Non-pigmented ciliary epithelial cell (primary cell): ENCODE measurements at regions not wholly inside any gene's neighbourhood (a gene's known extent, or its start where the extent isn't known, plus 50 kb on each side); places are given as distances from the start of the nearest gene placed in this dataset.
"Not testable (repeated sequence)": the region's sequence is repeated elsewhere in the genome, so short reads cannot be mapped to it uniquely, and the experiment has no call there.

Experiments
- DNase-seq: peaks from one replicate; pipeline ENCODE4 v3.0.0-alpha.2; 2010; ENCODE audit warnings: low read depth

DNA sequence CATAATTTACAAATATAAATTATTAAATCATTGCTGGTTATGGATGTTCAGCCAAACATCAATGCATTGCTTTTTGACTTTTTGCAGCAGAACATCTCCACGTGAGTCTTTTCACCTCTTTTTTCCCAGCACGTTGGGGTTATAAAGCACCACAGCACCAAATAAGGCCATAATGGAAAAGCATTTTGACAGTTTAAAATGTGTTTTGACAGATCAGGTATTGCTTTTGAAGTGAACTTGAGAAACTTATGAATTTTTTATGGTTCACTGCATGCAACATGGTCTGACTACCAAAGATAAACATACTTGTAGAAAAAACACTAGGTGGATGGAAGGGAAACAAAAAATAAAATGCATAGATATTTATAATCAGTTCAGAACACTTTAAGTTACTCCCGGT, 622.4 kb downstream of the HTR1B start:
- DNase-seq, result no peak

DNA sequence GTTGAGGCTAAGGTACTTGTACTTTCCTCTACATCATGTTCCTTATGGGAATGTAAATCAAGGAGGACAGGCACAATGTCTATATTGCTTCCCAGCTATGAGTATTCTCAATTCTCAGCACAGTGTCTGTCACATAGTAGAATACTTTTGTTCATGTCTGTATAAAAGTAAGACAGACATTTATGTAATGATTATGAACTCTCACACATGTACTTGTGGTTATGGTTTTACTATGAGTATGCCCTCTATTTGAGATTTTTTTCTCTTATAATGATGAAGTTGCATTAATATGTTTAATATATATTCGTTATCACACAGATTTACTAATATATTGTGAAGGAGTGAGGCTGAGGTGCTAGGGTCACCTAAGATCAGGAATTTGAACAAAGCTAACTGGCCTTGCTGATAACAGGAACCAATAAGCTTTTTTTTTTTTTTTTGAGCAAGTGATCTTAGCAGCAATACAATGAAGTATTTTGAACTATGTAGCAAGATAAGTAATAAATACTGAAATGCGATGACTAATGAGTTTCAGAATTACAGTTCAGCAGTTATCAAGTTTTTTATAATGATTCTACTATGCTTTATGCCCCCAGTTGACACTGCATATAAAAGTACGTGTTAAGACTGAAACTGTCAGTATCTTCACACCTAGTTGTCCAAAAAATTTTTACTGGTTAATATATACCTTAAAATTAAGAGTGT, 623.1 kb downstream of the HTR1B start:
- no peak for DNase-seq

DNA sequence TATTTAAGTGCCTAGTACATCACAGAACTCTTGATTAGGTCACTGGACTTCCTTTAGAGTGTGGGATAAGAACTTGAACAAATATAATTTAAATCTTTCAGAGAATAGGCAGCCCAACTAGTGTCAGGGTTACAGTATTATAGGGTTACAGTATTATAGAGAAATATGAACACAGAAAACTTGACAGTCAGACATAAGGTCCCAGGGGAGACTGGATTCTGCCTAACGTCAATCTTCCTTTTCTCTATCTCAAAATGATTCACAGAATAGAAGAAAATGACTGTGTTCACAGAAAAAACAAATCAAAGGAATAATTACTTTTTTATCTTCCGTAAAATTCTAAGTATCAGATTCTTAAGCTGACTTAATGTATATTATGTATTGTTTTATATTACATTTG, 623.8 kb downstream of the HTR1B start:
- no peak for DNase-seq

DNA sequence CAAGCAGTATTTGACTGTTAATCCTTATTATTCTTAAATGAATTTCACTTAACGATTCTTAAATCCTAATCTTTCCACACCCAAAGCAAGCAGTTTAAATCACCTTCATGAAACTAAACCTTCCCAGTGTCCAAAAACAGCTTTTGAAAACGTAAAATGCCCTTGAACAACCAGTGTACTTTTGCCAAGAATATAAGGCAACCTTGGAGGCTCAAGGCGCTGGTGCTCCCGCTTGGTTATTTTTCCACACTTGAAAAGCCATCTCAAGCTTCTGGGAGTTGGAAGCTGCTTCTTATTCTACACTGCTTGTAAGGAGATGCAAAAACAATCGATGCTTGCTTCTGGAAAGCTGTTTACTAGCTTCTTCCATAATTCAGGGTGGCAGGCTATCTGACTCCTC, 625.7 kb downstream of the HTR1B start:
- DNase-seq, result no peak

DNA sequence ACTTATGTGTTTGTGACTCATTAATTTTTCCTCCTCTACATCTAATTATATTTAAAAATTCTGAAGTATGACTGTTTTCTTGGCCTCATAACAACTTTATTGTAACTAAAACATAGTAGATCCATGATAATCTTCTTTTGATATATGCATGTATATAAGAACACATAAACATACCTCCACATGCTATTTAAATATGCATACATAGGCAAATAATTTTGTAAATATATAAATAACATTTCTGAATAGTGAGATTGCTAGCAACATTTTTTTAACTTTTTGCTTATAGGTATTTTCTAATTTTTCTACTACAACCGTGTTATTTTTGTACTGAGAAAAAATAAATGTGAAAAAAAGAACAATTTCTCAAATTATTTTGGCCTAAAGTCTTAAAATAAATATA, 627.6 kb downstream of the HTR1B start:
- no peak for DNase-seq

DNA sequence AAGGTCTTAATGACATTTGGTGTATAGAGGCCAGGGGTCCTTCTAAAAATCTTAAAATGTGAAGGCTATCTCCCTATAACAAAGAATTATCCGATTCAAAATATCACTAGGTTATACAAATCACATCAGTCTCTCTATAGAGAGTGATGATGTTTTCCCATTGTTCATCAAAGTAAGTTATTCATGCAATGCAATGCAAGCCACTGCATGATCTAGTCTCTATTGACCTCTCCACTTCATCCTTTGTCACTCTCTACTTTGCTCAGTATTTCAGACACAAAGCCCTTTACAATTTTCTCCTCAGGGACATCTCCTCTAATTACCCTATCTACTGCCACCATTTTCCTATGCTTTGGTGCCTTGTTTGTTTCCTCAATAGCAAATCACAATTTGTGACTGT, 628.0 kb downstream of the HTR1B start:
- no peak for DNase-seq

DNA sequence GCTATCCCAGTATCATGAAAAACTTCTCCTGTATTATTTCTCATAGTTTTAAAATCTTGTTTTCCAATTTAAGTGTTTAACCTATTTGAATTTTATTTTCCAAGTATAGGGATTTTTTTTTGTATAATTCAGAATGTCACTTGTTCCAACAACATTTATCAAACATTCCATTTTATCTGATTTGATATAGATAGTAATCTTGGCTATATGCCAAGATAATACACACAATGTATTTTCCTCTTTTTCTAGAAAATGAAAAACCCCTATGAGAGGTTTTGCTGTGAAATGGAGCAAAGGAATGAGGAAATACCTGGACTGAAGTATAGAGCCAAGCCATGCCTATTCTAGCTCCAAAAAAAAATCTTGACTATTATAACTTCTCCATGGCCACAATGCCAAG, 628.9 kb downstream of the HTR1B start:
- no peak for DNase-seq

DNA sequence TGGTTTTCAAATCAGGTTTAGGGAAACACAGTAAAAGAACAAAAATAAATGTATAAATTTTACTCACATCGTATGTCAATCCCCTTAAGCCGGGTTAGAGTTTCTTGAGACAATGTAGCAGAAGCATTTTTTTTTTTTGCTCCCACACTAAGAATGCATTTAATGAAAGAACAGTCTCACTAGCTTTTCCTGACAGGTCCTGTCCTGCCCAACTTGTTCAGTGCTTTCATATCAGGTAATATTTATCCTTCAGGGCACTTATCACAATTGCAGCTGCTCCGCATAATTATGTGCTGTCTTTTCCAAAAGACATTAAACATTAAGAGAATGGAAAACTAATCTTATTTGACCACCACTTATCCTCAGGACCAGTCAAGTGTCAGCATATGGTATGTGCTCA, 632.0 kb downstream of the HTR1B start:
- no peak for DNase-seq

DNA sequence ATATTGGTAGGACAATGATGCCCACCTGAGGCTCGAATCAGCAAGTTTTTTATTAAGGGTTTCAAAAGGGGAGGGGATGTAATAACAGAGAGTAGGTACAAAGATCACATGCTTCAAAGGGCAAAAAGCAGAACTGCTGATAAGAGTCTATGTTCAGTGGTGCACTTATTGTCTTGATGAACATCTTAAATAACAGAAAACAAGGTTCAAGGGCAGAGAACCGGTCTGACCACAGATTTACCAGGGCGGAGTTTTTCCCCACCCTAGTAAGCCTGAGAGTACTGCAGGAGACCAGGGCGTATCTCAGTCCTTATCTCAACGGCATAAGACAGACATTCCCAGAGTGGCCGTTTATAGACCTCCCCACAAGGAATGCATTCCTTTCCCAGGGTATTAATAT, 639.7 kb downstream of the HTR1B start:
- DNase-seq, result not testable (repeated sequence)

DNA sequence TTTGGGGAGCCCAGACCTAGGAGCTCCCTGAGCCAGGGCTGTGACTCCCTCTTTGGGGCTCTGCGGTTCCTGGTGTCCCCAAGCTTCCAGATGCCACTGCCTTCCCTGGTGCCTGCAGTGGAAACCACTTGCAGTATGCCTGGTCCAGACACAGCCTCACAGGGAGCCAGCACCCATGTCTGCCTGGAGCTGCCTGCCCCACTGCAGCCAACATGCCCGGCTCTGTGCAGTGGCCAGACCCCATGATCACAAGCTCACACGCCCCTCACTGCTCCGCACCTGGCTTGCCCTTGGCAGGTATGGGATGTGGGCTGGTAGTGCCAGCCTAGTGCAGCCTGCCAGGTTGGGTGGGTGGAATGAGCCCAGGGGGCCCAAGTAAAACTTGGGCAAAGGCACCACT, 644.8 kb downstream of the HTR1B start:
- DNase-seq, result no peak

DNA sequence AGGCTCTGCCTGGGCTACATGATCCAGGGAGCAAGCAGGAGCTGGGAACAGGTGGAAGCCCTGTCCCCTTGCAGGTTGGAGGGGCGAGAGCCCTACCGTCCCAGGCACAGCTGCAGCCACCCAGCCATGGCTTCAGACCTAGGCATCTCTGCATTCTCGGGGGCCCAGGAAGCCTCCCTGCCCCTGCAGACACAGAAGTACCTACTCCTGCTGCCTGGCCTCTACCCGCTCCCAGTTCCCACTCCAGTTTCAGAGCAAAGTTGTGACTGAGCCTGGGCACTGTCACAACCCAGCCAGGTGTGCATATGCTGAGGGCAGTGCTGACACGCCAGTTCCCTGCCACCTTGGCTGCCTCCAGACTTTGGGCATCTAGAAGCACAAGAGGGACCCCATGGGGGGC, 645.9 kb downstream of the HTR1B start:
- DNase-seq, result no peak

DNA sequence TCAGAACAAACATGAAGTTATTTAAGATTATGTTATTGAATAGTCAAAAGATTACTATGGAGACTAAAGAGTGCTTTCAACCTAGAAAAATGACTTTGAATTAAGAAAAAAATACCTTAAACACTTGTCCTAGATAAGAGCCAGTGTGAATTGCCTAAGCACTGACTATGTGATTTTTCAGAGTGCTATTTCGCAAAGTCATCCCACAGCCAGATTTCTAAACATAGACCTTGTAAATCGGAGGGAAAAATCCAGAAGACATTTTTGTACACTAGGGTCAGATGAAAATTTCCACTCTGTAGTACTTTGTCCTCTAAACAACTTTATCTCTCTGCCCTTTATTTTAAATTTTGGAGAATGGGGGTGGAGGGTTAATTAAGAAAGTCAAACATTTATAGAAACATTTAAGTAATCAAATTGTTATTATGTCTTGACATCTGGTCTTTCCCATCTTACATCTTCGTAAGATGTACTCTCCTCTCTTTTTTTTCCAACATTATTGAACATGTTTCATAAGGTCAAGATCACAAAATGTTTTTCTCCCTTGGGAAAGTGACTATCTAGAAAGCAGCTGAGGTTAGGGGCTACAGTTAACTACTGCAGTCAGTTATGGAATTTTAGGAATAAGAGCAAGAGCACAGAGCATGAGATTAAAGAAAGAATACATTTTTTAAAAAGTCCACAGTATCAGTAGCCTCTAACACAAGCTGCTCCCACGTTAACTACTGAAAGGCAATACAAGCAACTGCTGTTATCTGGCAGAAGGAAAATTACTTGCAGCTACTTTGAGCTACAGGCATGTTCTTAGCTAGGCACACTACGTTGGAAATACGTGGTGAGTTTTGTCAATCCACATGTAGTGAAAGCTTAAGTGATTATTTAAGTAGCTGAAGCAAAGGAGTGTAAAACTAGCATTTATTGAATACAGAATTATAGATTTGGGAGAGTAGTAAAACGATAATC, 648.5 kb downstream of the HTR1B start:
- no peak for DNase-seq

DNA sequence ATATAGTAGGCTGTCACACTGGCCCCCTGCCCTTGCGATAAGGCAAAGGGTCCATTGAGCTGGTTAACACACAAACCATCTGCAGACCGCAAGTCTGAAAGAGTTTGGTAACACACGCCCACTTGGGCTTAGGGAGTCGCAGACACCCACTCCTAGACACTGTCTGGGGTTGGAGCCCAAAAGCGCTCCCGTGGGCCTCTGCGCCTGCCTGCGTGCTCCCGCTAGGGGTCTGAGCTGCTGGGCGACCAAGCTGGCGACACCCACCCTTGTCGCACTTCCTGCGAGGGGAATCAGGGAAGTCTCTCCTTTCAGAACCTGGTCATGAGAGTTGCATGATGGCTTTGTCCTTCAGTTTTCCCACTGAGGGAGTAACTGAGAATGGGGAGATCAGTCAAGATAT, 653.0 kb downstream of the HTR1B start:
- DNase-seq, result no peak

DNA sequence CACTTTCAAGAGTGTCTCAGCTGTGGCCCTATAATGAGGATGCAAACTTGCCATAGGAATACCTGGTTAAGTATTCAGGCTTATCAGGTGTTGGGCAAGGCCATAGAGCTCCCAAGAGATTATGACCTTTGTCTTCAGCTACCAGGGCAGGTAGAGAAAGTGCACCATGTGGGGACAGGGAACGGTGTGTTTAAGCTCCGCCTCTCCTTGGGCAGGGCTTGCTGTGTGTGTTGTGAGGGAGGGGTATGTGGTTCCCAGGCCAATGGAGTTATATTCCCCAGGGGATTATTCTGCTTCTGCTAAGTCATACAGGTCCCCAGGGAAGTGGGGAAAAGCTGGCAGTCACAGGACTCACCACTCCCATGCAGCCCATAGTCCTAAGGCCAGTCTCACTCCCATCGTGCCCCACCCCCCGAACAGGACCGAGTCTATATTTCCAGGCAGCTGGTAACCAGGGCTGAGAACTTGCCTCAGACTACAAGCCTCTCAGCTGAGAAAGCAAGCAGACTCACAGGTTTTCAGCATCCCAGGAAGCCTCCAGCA, 660.2 kb downstream of the HTR1B start:
- no peak for DNase-seq

DNA sequence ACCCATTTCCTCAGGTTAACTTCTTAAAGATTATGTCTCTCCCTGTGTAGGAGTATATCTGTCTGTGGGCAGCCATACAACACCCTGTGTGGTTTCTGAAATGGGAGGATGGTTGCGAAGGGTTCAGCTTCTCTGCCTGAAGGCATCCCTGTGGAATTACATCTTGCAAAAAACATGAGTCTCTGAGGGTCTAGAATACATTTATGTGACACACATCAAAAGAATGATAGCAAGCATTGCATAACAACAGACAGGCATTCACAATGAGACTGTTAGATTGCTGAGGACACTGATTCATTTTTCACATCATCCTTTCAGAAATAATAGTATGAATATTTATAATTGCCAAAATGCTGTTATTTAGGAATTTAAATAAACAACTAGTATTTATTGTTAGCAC, 670.9 kb downstream of the HTR1B start:
- DNase-seq, result peak; percentile 61

DNA sequence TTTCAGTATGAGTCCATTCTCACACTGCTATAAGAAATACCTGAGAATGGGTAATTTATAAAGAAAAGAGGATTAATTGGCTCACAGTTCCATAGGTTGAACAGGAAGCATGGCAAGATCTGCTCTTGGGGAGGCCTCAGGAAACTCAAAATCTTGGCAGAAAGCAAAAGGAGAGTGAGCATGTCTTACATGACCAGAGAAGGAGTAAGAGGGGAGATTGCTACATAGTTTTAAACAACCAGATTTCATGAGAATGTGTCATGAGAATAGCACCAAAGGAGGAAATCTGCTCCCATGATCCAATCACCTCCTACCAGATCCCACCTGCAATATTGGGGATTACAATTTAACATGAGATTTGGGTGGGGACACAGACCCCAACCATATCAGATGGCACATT, 672.4 kb downstream of the HTR1B start:
- DNase-seq, result no peak

DNA sequence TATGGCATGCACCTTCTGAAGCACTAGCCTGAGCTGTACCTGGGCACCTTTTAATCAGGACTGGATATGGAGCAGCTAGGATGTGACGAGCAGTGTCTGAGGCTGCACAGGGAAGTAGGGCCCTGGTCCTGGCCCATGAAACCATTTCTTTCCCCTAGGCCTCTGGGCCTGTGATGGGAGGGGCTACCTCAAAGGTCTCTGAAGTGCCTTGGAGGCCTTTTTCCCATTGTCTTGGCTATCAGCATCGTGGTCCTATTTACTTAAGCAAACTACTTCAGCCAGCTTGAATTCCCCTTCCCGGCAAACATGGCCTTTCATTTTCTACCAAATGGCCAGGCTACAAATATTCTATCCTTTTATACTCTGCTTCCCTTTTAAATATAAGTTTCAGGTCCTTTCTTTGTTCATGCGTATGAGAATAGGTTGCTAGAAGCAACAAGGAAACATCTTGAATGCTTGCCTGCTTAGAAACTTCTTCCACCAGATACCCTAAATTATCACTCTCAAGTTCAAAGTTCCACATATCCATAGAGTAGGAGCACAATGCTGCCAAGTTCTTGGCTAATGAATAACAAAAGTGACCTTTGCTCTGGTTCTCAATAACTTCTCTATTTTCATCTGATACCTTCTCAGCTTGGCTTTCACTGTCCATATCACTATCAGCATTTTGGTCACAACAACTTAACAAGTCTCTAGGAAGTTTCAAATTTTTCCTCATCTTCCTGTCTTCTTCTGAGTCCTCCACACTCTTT, 673.1 kb downstream of the HTR1B start:
- no peak for DNase-seq

DNA sequence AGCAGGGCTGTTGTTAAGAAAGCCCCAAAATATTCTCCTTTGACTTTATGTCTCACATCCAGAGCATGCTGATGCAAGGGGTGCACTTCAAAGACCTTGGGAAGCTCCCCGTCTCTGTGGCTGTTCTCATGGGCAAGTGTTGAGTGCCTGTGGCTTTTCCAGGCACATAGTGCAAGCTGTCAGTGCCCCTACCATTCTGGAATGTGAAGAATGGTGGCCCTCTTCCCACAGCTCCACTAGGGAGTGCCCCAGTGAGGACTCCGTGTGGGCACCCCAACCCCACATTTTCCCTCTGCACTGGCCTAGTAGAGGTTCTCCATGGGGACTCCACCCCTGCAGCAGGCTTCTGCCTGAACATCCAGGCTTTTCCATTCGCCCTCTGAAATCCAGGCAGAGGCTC, 673.7 kb downstream of the HTR1B start:
- DNase-seq, result no peak

DNA sequence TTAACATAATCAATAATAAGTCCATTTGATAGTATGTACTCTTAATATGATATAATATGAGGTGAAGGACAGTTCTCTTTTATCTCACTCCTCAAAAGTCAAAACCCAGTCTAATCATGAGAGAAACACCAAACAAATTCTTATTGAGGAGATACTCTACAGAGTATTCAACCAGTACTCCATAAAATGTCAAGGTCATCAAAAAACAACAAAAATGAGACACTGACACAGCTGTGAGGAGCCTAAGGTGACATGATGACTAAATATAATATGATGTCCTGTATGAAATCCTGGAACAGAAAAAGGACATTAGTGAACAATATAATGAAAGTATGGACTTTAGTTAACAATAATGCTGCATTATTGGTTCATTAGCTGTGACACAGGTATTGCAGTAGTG, 675.1 kb downstream of the HTR1B start:
- DNase-seq, result no peak

DNA sequence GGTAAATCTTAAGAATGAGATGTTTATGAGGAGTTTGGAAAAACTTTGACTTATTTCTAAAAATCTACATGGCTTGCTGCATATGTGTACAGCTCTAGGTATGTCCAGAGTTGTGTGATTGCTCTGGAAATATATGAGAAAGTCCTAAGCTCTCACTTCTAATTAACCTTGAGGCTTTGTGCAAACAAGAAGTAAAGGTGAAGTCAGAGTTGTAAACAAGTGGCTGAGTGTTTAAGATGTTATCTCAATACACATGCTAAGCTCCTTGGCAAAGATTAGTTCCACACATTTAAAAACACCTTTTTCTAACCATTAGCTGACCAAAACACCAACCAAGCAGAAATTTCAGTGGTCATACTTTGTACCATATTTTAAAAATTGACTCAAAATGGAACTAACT, 684.2 kb downstream of the HTR1B start:
- no peak for DNase-seq

DNA sequence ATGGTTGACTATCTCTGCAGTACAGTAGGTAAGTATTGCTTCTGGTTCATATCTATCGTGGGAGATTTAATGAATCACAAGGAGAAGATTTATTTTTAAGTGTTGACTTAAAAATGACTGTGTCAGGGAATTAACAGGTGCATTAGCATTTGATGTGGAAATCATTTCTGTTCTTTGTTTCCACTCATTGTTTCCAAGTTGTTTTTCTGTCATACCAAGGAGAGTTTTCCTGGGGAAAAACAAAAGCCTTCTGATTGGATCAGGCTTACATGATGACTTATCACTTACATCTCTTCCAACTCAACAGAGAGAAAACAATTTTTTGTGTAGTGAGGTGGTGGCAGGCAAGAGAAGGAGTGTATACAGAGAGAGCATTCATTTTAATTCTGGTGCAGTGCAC, 686.4 kb downstream of the HTR1B start:
- no peak for DNase-seq

DNA sequence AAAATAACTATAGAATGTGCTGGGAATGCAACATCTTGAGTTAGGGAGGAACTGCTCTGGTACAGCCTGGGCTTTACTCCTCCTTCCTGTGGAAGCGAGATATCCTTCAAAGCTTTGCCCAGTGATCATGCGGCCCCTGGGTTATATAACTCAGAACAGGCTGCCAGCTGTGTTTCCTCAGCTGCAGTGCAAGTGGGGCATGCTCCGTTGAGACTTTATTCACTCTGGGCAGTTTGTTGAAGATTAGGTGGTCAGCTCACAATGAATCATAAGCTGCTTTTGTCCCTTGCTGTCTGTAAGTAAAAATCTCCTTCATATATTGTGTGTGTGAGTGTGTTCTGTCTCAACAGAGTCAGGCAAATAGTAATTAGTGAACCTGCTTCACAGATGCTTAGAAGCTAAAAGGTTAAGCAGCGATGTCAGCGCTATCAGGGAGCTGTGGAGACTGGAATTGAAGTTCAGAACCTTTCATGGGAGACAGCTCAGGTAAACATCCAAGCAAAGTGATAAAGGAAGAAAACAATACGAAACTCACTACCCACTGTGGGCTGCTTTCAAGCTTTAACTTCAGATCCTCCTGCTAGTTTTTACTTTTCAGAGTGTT, 688.4 kb downstream of the HTR1B start:
- no peak for DNase-seq
